ENCODE measurements at regions not wholly inside any gene's neighbourhood (a gene's known extent, or its start where the extent isn't known, plus 50 kb on each side); places are given as distances from the start of the nearest gene placed in this dataset.

DNA sequence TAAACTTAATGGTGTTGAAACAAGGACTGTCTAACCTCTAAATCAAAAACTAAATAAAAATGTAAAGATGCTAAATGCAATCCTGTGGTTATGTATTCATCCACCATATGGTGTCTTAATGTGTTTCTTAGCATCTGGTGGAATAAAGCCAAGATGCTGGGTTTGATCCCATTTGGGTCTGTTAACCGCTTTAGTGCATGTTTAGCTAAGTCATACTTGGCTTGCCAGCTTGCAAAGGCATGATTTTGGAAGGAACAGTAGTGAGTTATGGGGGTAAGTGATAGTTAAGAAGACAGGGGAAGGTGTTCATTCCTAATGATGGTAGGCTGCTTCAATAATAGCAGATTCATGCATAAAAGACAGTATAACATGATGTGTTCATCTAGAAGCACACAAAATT, 139.0 kb upstream of the SLC27A6 start:
- TF ChIP-seq POLR2A (IDR thresholded peaks at IDR 0.05) = no peak
- TF ChIP-seq, protein P1, sequence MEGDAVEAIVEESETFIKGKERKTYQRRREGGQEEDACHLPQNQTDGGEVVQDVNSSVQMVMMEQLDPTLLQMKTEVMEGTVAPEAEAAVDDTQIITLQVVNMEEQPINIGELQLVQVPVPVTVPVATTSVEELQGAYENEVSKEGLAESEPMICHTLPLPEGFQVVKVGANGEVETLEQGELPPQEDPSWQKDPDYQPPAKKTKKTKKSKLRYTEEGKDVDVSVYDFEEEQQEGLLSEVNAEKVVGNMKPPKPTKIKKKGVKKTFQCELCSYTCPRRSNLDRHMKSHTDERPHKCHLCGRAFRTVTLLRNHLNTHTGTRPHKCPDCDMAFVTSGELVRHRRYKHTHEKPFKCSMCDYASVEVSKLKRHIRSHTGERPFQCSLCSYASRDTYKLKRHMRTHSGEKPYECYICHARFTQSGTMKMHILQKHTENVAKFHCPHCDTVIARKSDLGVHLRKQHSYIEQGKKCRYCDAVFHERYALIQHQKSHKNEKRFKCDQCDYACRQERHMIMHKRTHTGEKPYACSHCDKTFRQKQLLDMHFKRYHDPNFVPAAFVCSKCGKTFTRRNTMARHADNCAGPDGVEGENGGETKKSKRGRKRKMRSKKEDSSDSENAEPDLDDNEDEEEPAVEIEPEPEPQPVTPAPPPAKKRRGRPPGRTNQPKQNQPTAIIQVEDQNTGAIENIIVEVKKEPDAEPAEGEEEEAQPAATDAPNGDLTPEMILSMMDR (IDR thresholded peaks at IDR 0.05) = no peak
